ENCODE measurements at regions not wholly inside any gene's neighbourhood (a gene's known extent, or its start where the extent isn't known, plus 50 kb on each side); places are given as distances from the start of the nearest gene placed in this dataset.

GRCh38 chr6:26739811-26740210 lies 80.3 kb upstream of the ZNF322 start:
- TF ChIP-seq, protein P1, sequence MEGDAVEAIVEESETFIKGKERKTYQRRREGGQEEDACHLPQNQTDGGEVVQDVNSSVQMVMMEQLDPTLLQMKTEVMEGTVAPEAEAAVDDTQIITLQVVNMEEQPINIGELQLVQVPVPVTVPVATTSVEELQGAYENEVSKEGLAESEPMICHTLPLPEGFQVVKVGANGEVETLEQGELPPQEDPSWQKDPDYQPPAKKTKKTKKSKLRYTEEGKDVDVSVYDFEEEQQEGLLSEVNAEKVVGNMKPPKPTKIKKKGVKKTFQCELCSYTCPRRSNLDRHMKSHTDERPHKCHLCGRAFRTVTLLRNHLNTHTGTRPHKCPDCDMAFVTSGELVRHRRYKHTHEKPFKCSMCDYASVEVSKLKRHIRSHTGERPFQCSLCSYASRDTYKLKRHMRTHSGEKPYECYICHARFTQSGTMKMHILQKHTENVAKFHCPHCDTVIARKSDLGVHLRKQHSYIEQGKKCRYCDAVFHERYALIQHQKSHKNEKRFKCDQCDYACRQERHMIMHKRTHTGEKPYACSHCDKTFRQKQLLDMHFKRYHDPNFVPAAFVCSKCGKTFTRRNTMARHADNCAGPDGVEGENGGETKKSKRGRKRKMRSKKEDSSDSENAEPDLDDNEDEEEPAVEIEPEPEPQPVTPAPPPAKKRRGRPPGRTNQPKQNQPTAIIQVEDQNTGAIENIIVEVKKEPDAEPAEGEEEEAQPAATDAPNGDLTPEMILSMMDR (IDR thresholded peaks at IDR 0.05; ENCODE audit: low read depth, low read length, missing input control): no peak
- no peak for TF ChIP-seq REST (IDR thresholded peaks at IDR 0.05)
- no peak for TF ChIP-seq EGR1 (IDR thresholded peaks at IDR 0.05; ENCODE audit: low read depth in 2 of 2)
- TF ChIP-seq, protein P2, sequence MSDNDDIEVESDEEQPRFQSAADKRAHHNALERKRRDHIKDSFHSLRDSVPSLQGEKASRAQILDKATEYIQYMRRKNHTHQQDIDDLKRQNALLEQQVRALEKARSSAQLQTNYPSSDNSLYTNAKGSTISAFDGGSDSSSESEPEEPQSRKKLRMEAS (IDR thresholded peaks at IDR 0.05): no peak
- TF ChIP-seq GABPA (IDR thresholded peaks at IDR 0.05 in 1 of 2, conservative IDR thresholded peaks at IDR 0.05 in 1 of 2): no peak
- TF ChIP-seq TAF1 (conservative IDR thresholded peaks at IDR 0.05): no peak
- no peak for TF ChIP-seq RAD21 (IDR thresholded peaks at IDR 0.05)
- TF ChIP-seq NR2F2 (IDR thresholded peaks at IDR 0.05): no peak
- TF ChIP-seq FOXA1 (IDR thresholded peaks at IDR 0.05): no peak
- TF ChIP-seq JUND (IDR thresholded peaks at IDR 0.05): no peak
- TF ChIP-seq YY1 (IDR thresholded peaks at IDR 0.05): no peak
- TF ChIP-seq, protein P3, sequence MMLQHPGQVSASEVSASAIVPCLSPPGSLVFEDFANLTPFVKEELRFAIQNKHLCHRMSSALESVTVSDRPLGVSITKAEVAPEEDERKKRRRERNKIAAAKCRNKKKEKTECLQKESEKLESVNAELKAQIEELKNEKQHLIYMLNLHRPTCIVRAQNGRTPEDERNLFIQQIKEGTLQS (IDR thresholded peaks at IDR 0.05): no peak
